ENCODE measurements at regions not wholly inside any gene's neighbourhood (a gene's known extent, or its start where the extent isn't known, plus 50 kb on each side); places are given as distances from the start of the nearest gene placed in this dataset.

DNA sequence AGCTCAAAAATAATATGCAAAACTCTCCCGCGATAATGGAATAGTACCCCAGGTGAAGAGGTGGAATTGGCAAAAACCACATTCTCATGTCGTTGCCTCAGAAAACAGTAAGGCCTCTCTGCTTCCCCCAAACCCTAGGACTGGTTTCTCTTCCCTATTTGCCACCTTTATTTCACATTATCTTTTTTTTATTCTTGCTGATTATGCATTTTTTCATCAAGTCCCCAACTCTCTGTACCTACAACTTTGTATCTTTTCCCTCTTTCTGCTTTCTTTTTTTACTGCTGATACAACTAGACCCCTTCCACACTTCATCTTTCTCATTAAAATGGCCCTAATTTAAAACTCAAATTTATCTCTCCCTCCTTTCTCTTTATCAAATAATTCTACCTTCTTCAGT lies 1472.2 kb downstream of the SUCLG1 start:
- no peaks in the 10 kb centered on the region for H3K36me3 ChIP-seq (ENCODE audit: control insufficient read depth in 2 of 2, insufficient read depth in 1 of 2, low read length in 2 of 2)
- ChIA-PET POLR2A (no interaction called here), CTCF (no interaction called here)
- no peak overlapping the region for H3K4me3 ChIP-seq (ENCODE audit: low read depth, low read length)
- H3K4me1 ChIP-seq (ENCODE audit: control insufficient read depth, insufficient read depth, low read length), result no peaks in the 10 kb centered on the region
- H3K9me3 ChIP-seq (ENCODE audit: control insufficient read depth, insufficient read depth, low read depth, low read length), result no peaks in the 10 kb centered on the region
- no peak overlapping the region for H3K27ac ChIP-seq (ENCODE audit: extremely low read depth, low read depth, low read length)
- TF ChIP-seq ZSCAN4 (tag by site-specific recombination; IDR thresholded peaks at IDR 0.05) (no peak), ZSCAN23 (tag by site-specific recombination; IDR thresholded peaks at IDR 0.05) (no peak), ZNF626 (tag by site-specific recombination; IDR thresholded peaks at IDR 0.05) (no peak), KLF10 (tag by site-specific recombination; IDR thresholded peaks at IDR 0.05) (no peak), CTCF (tag by site-specific recombination; IDR thresholded peaks at IDR 0.05) (no peak), ZNF37A (tag by site-specific recombination; IDR thresholded peaks at IDR 0.05) (no peak), BCL11A (tag by site-specific recombination; IDR thresholded peaks at IDR 0.05; ENCODE audit: low read depth) (no peak), ZSCAN30 (tag by site-specific recombination; IDR thresholded peaks at IDR 0.05) (no peak), ZNF707 (tag by site-specific recombination; IDR thresholded peaks at IDR 0.05) (no peak)
- TF ChIP-seq, protein P1, sequence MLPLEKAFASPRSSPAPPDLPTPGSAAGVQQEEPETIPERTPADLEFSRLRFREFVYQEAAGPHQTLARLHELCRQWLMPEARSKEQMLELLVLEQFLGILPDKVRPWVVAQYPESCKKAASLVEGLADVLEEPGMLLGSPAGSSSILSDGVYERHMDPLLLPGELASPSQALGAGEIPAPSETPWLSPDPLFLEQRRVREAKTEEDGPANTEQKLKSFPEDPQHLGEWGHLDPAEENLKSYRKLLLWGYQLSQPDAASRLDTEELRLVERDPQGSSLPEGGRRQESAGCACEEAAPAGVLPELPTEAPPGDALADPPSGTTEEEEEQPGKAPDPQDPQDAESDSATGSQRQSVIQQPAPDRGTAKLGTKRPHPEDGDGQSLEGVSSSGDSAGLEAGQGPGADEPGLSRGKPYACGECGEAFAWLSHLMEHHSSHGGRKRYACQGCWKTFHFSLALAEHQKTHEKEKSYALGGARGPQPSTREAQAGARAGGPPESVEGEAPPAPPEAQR (tag by site-specific recombination; IDR thresholded peaks at IDR 0.05), result no peak
- TF ChIP-seq, protein P2, sequence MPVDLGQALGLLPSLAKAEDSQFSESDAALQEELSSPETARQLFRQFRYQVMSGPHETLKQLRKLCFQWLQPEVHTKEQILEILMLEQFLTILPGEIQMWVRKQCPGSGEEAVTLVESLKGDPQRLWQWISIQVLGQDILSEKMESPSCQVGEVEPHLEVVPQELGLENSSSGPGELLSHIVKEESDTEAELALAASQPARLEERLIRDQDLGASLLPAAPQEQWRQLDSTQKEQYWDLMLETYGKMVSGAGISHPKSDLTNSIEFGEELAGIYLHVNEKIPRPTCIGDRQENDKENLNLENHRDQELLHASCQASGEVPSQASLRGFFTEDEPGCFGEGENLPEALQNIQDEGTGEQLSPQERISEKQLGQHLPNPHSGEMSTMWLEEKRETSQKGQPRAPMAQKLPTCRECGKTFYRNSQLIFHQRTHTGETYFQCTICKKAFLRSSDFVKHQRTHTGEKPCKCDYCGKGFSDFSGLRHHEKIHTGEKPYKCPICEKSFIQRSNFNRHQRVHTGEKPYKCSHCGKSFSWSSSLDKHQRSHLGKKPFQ (tag by site-specific recombination; IDR thresholded peaks at IDR 0.05), result no peak

DNA sequence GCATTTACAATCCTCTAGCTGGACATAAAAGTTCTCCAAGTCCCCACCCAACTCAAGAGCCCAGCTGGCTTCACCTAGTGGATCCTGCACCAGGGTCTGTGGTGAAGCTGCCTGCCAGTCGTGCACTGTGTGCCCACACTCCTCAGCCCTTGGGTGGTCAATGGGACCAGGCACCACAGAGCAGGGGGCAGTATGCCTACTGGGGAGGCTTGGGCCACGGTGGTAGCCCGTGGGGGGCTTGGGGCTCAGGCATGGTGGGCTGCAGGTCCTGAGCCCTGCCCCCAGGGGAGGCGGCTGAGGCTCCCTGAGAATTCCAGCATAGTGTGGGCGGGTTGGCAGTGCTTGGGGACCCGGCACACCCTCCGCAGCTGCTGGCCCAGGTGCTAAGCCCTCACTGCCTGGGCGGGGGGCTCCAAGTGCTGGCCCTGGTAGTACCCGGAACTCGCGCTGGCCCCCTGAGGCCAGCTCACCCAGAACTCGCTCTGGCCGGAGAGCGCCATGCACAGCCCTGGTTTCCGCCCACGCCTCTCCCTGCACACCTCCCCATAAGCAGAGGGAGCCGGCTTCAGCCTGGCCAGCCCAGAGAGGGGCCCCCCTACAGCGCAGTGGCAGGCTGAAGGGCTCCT lies 1473.4 kb downstream of the SUCLG1 start:
- Histone ChIP-seq H3K9me3 (ENCODE audit: control insufficient read depth, insufficient read depth, low read depth, low read length) (no peaks in the 10 kb centered on the region), H3K27ac (ENCODE audit: extremely low read depth, low read depth, low read length) (no peak overlapping the region), H3K4me3 (ENCODE audit: low read depth, low read length) (no peak overlapping the region), H3K4me1 (ENCODE audit: control insufficient read depth, insufficient read depth, low read length) (no peaks in the 10 kb centered on the region), H3K36me3 (ENCODE audit: control insufficient read depth in 2 of 2, insufficient read depth in 1 of 2, low read length in 2 of 2) (no peaks in the 10 kb centered on the region)
- CTCF ChIA-PET, result no interaction called here
- POLR2A ChIA-PET, result no interaction called here
- no peak for TF ChIP-seq ZNF214 (tag by site-specific recombination; IDR thresholded peaks at IDR 0.05; ENCODE audit: borderline replicate concordance)
- no peak for TF ChIP-seq REST (tag by site-specific recombination; IDR thresholded peaks at IDR 0.05)
- TF ChIP-seq ZEB2 (tag by site-specific recombination; IDR thresholded peaks at IDR 0.05), result no peak
- TF ChIP-seq IKZF3 (tag by site-specific recombination; IDR thresholded peaks at IDR 0.05), result no peak
- TF ChIP-seq SP2 (tag by site-specific recombination; IDR thresholded peaks at IDR 0.05), result no peak
- TF ChIP-seq WT1 (tag by site-specific recombination; IDR thresholded peaks at IDR 0.05), result no peak
- no peak for TF ChIP-seq ZNF510 (tag by site-specific recombination; IDR thresholded peaks at IDR 0.05; ENCODE audit: insufficient replicate concordance)
- TF ChIP-seq, protein P3, sequence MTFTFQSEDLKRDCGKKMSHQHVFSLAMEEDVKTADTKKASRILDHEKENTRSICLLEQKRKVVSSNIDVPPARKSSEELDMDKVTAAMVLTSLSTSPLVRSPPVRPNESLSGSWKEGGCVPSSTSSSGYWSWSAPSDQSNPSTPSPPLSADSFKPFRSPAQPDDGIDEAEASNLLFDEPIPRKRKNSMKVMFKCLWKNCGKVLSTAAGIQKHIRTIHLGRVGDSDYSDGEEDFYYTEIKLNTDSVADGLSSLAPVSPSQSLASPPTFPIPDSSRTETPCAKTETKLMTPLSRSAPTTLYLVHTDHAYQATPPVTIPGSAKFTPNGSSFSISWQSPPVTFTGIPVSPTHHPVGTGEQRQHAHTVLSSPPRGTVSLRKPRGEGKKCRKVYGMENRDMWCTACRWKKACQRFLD (tag by site-specific recombination; IDR thresholded peaks at IDR 0.05), result no peak
- TF ChIP-seq ZNF596 (tag by site-specific recombination; IDR thresholded peaks at IDR 0.05), result no peak
- no peak for TF ChIP-seq ZNF16 (tag by site-specific recombination; IDR thresholded peaks at IDR 0.05; ENCODE audit: low read depth)
- TF ChIP-seq GLIS2 (tag by site-specific recombination; IDR thresholded peaks at IDR 0.05), result no peak
- TF ChIP-seq, protein P1 (tag by site-specific recombination; IDR thresholded peaks at IDR 0.05), result no peak

Measured in HEK293 (cell line).